B cell (primary cell): ENCODE measurements at regions not wholly inside any gene's neighbourhood (a gene's known extent, or its start where the extent isn't known, plus 50 kb on each side); places are given as distances from the start of the nearest gene placed in this dataset.

Experiments
- EZH2 ChIP-seq: IDR thresholded peaks from 2 replicates; pipeline ENCODE4 v1.6.1; 2012; ENCODE audit warnings: borderline replicate concordance, low read depth, mild to moderate bottlenecking, moderate library complexity, low read length; ENCODE audit not compliant: insufficient read depth, poor library complexity, severe bottlenecking
- TF ChIP-seq, protein P1 (sequence below): fragments of 200-600 bp; IDR thresholded peaks from one replicate; pipeline ENCODE4 v1.8.0; 2022; ENCODE audit warnings: antibody characterized with exemption, mild to moderate bottlenecking

DNA sequence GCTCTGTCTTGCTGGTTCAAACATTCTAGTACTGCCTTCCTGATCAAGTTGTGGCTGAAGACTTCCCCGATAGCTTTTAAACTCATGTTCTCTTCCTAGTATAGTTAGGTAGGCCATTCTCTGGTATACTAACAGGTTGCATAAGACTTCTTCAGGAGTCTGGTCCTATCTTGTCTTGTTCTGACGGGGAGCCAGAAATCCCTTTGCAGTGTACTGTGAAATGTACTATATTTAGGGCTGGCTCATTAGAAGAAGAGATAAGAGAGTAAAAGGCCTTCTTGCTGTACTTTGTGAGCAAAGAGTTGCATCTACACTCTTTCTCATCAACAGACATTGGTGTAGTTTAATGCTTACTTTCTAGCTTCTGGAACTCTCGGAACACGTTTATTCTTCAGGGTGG lies 331.9 kb downstream of the NUP35 start:
- TF ChIP-seq, protein P1, sequence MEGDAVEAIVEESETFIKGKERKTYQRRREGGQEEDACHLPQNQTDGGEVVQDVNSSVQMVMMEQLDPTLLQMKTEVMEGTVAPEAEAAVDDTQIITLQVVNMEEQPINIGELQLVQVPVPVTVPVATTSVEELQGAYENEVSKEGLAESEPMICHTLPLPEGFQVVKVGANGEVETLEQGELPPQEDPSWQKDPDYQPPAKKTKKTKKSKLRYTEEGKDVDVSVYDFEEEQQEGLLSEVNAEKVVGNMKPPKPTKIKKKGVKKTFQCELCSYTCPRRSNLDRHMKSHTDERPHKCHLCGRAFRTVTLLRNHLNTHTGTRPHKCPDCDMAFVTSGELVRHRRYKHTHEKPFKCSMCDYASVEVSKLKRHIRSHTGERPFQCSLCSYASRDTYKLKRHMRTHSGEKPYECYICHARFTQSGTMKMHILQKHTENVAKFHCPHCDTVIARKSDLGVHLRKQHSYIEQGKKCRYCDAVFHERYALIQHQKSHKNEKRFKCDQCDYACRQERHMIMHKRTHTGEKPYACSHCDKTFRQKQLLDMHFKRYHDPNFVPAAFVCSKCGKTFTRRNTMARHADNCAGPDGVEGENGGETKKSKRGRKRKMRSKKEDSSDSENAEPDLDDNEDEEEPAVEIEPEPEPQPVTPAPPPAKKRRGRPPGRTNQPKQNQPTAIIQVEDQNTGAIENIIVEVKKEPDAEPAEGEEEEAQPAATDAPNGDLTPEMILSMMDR = no peak
- TF ChIP-seq EZH2 = no peak
